Kasumi-1 (cell line): ENCODE measurements at regions not wholly inside any gene's neighbourhood (a gene's known extent, or its start where the extent isn't known, plus 50 kb on each side); places are given as distances from the start of the nearest gene placed in this dataset.
A peak's percentile ranks its signal among the peaks of the same experiment; 100 is the strongest.
"Not testable (repeated sequence)": the region's sequence is repeated elsewhere in the genome, so short reads cannot be mapped to it uniquely, and the experiment has no call there.

Source experiments
- DNase-seq, 2 experiments: peaks; one replicate each; lab custom pipeline; 2025; lab: John Stamatoyannopoulos, UW

GRCh38 chrX:45485719-45486118, 285.0 kb upstream of the DIPK2B start:
- DNase-seq: no peak

- no peak for DNase-seq
These were observed 279.3 kb upstream of the DIPK2B start for GRCh38 chrX:45479835-45480422.

GRCh38 chrX:45479196-45479834, 278.6 kb upstream of the DIPK2B start:
- no peak for DNase-seq

- DNase-seq: no peak
These were observed 272.3 kb upstream of the DIPK2B start for GRCh38 chrX:45472968-45473367.

- DNase-seq: not testable (repeated sequence)
These were observed 266.9 kb upstream of the DIPK2B start for GRCh38 chrX:45467537-45467936.

- DNase-seq: not testable (repeated sequence)
These were observed 255.1 kb upstream of the DIPK2B start for GRCh38 chrX:45455732-45456131.

GRCh38 chrX:45454290-45454689, 253.6 kb upstream of the DIPK2B start:
- DNase-seq: no peak

GRCh38 chrX:45449982-45450381, 249.3 kb upstream of the DIPK2B start:
- no peak for DNase-seq

- DNase-seq: no peak
These were observed 247.3 kb upstream of the DIPK2B start for GRCh38 chrX:45447995-45448394.

- no peak for DNase-seq
These were observed 246.7 kb upstream of the DIPK2B start for GRCh38 chrX:45447331-45447730.

GRCh38 chrX:45445745-45446412, 245.2 kb upstream of the DIPK2B start:
- DNase-seq: peak; percentile 33 to 44

- DNase-seq: no peak
These were observed 236.5 kb upstream of the DIPK2B start for GRCh38 chrX:45437186-45437585.

GRCh38 chrX:45435481-45435880, 234.8 kb upstream of the DIPK2B start:
- no peak for DNase-seq

GRCh38 chrX:45434231-45434630, 233.6 kb upstream of the DIPK2B start:
- no peak for DNase-seq

GRCh38 chrX:45428831-45429230, 228.2 kb upstream of the DIPK2B start:
- DNase-seq: no peak

GRCh38 chrX:45424326-45424725, 223.7 kb upstream of the DIPK2B start:
- no peak for DNase-seq

GRCh38 chrX:45422216-45422925, 221.7 kb upstream of the DIPK2B start:
- no peak for DNase-seq

- DNase-seq: no peak
These were observed 221.1 kb upstream of the DIPK2B start for GRCh38 chrX:45421806-45422205.

- DNase-seq: no peak
These were observed 203.5 kb upstream of the DIPK2B start for GRCh38 chrX:45404206-45404605.

- DNase-seq: no peak
These were observed 201.2 kb upstream of the DIPK2B start for GRCh38 chrX:45401923-45402322.

GRCh38 chrX:45400951-45401725, 200.5 kb upstream of the DIPK2B start:
- DNase-seq: not testable (repeated sequence)
